Activated CD8-positive, alpha-beta memory T cell treated with anti-CD3 and anti-CD28 coated beads, Interleukin-2, amount 10 ng/mL, durations not matched to agents 7 days and 5 days (primary cell): ENCODE measurements at regions not wholly inside any gene's neighbourhood (a gene's known extent, or its start where the extent isn't known, plus 50 kb on each side); places are given as distances from the start of the nearest gene placed in this dataset.
A peak's percentile ranks its signal among the peaks of the same experiment; 100 is the strongest.

ENCODE experiments used
- ATAC-seq: fragments of 150-1000 bp; cut with Tn5 transposase; one replicate; pipeline ENCODE4 v1.10.0; 2021; ENCODE audit warnings: moderate library complexity
- CTCF ChIA-PET: fragments of 350-600 bp; sonication (Branson Sonifier 250); formaldehyde crosslinking; loops from one replicate; lab custom pipeline; 2021; ENCODE audit warnings: antibody characterized with exemption; lab: Charles Lee
- DNase-seq: peaks from one replicate; pipeline ENCODE4 v3.0.0-alpha.2; 2020
- H3K27ac Mint-ChIP-seq: one replicate; pipeline ENCODE4 v1.8.0; 2021; ENCODE audit warnings: mild to moderate bottlenecking, mixed read lengths
- H3K27me3 Mint-ChIP-seq: one replicate; pipeline ENCODE4 v1.8.0; 2021; ENCODE audit warnings: mixed read lengths
- H3K36me3 Mint-ChIP-seq: one replicate; pipeline ENCODE4 v1.8.0; 2021; ENCODE audit warnings: mild to moderate bottlenecking, mixed read lengths
- H3K4me1 Mint-ChIP-seq: one replicate; pipeline ENCODE4 v1.8.0; 2021; ENCODE audit warnings: mixed read lengths
- H3K4me3 Mint-ChIP-seq: one replicate; pipeline ENCODE4 v1.8.0; 2021; ENCODE audit warnings: mild to moderate bottlenecking, moderate library complexity, mixed read lengths
- H3K9me3 Mint-ChIP-seq: one replicate; pipeline ENCODE4 v1.8.0; 2022; ENCODE audit warnings: low read depth, mixed read lengths

DNA sequence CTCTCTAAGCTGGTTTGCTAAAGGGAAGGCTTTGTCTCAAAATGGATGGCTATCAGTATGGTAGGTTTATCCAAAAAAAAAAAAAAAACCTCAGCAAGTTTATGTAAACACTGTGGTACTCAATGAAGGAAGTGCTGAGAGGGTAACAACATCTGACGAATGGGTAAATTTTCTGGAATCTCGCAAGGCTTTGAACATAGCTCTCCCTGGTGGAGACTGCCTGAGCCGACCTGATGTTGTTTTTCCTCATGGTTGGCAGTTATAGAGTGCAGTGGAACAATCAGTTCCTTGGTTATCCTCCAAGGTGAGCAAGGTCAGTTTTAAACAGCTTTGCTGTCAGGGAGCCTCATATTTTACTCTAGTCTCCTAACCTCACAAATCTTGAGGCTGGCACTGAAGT is 94.6 kb downstream of the ZPLD1 start:
- ATAC-seq, result no peak
- Mint-ChIP-seq H3K9me3 (no peaks in the 10 kb centered on the region), H3K4me1 (peaks cover 3% of the 10 kb centered on the region), H3K36me3 (no peaks in the 10 kb centered on the region), H3K4me3 (no peak overlapping the region), H3K27ac (no peak overlapping the region), H3K27me3 (peaks cover 11% of the 10 kb centered on the region)
- no peak for DNase-seq
- CTCF ChIA-PET, result interaction anchor here (4.2 kb wide), 1 partner anchor 300 kb away, joined by 26 read pairs; no protein-coding TSS in a partner anchor

DNA sequence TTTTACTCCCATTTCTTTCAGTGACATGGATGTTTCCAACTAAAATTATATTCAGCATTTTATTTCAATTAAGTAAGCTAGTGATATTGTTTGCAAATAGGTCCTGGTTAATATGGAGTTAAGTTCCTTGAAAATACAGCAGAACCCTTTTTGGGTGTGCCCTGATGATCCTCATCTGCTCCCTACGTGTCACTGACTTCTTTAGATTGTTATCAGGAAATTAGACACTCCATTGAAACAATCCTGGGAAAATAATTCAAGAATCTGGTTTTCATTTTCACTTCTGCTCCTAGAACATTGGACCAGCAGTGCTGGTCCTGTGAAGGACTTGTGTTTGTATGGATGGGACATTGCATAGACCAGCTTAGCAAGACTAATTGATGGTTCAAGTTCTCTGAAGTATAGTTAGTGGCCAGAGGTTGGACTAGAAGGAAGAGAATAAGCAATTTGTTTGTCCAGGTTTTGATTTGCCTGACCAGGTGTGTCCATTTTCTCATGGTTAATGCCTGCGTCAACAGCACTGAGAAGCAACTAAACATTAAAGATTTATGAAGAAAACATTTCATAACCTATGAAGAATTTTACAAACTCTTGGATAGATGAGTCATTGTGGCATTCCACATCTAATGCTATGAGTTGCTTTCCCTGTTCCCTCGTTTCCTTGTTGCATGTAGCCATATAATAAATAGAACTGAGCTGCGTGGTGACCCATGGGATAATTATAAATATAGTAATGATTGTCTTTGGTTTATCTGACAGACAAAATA is 95.8 kb downstream of the ZPLD1 start:
- H3K4me1 Mint-ChIP-seq, result peaks cover 3% of the 10 kb centered on the region
- DNase-seq (no peak), ATAC-seq (no peak)
- H3K4me3 Mint-ChIP-seq, result no peak overlapping the region
- H3K27ac Mint-ChIP-seq, result no peak overlapping the region
- H3K27me3 Mint-ChIP-seq, result peaks cover 11% of the 10 kb centered on the region
- H3K36me3 Mint-ChIP-seq, result no peaks in the 10 kb centered on the region
- H3K9me3 Mint-ChIP-seq, result no peaks in the 10 kb centered on the region
- CTCF ChIA-PET, result interaction anchor here (4.2 kb wide), 1 partner anchor 302 kb away, joined by 26 read pairs; no protein-coding TSS in a partner anchor

GRCh38 chr3:102531686-102532085 is 96.9 kb downstream of the ZPLD1 start:
- no peaks in the 10 kb centered on the region for H3K36me3 Mint-ChIP-seq
- H3K27me3 Mint-ChIP-seq, result peaks cover 9% of the 10 kb centered on the region
- no peak for DNase-seq
- no peak overlapping the region for H3K4me3 Mint-ChIP-seq
- CTCF ChIA-PET, result no interaction called here
- H3K9me3 Mint-ChIP-seq, result no peaks in the 10 kb centered on the region
- ATAC-seq, result no peak
- H3K4me1 Mint-ChIP-seq, result peaks cover 3% of the 10 kb centered on the region
- H3K27ac Mint-ChIP-seq, result no peak overlapping the region

- Mint-ChIP-seq H3K27me3 (peaks cover 6% of the 10 kb centered on the region), H3K27ac (no peak overlapping the region), H3K4me1 (peaks cover 3% of the 10 kb centered on the region), H3K9me3 (no peaks in the 10 kb centered on the region), H3K4me3 (no peak overlapping the region), H3K36me3 (no peaks in the 10 kb centered on the region)
- ATAC-seq, result peak; percentile 65
- no peak for DNase-seq
- CTCF ChIA-PET, result no interaction called here
Observed at GRCh38 chr3:102532901-102533300, 98.1 kb downstream of the ZPLD1 start.

DNA sequence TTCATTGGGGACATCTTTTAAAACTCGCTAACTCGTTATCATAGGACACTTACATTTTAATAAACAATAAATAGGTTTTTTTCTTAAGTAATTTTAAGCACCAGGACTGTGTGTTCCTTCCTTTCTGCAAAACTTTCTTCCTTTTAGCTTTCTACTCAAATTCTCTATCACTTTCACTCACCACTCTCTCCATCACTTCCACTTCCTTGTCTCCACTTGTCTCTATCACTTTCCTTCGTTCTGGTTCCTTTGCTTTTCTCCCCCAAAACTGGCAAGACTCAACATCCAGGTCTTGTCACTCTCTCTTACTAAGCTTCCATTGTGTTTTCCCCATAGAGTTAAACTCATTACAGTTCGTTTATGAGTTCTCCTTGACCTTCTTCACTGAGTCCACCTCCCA is 99.0 kb downstream of the ZPLD1 start:
- CTCF ChIA-PET, result interaction anchor here (7.7 kb wide), 1 partner anchor 304 kb away, joined by 90 read pairs; no protein-coding TSS in a partner anchor
- peaks cover 3% of the 10 kb centered on the region for H3K4me1 Mint-ChIP-seq
- peaks cover 5% of the 10 kb centered on the region for H3K27me3 Mint-ChIP-seq
- no peaks in the 10 kb centered on the region for H3K36me3 Mint-ChIP-seq
- H3K4me3 Mint-ChIP-seq, result no peak overlapping the region
- ATAC-seq, result no peak
- DNase-seq, result no peak
- H3K27ac Mint-ChIP-seq, result no peak overlapping the region
- H3K9me3 Mint-ChIP-seq, result no peaks in the 10 kb centered on the region

- ATAC-seq (peak; percentile 42), DNase-seq (no peak)
- H3K9me3 Mint-ChIP-seq, result no peaks in the 10 kb centered on the region
- no peak overlapping the region for H3K27ac Mint-ChIP-seq
- CTCF ChIA-PET, result interaction anchor here (0.9 to 7.7 kb wide), 8 partner anchors 9 to 767 kb away, joined by 3 to 90 read pairs (median 4); no protein-coding TSS in a partner anchor
- no peaks in the 10 kb centered on the region for H3K36me3 Mint-ChIP-seq
- peaks cover 7% of the 10 kb centered on the region for H3K27me3 Mint-ChIP-seq
- H3K4me1 Mint-ChIP-seq, result peaks cover 3% of the 10 kb centered on the region
- H3K4me3 Mint-ChIP-seq, result no peak overlapping the region
Observed at GRCh38 chr3:102536456-102536855, 101.6 kb downstream of the ZPLD1 start.

GRCh38 chr3:102537123-102537522 is 102.3 kb downstream of the ZPLD1 start:
- H3K9me3 Mint-ChIP-seq, result no peaks in the 10 kb centered on the region
- H3K27ac Mint-ChIP-seq, result no peak overlapping the region
- H3K4me3 Mint-ChIP-seq, result no peak overlapping the region
- no peak for ATAC-seq
- DNase-seq, result no peak
- peaks cover 3% of the 10 kb centered on the region for H3K4me1 Mint-ChIP-seq
- peaks cover 8% of the 10 kb centered on the region for H3K27me3 Mint-ChIP-seq
- CTCF ChIA-PET, result interaction anchor here (1.0 to 7.7 kb wide), 7 partner anchors 10 to 768 kb away, joined by 3 to 90 read pairs (median 4); no protein-coding TSS in a partner anchor
- no peaks in the 10 kb centered on the region for H3K36me3 Mint-ChIP-seq

DNA sequence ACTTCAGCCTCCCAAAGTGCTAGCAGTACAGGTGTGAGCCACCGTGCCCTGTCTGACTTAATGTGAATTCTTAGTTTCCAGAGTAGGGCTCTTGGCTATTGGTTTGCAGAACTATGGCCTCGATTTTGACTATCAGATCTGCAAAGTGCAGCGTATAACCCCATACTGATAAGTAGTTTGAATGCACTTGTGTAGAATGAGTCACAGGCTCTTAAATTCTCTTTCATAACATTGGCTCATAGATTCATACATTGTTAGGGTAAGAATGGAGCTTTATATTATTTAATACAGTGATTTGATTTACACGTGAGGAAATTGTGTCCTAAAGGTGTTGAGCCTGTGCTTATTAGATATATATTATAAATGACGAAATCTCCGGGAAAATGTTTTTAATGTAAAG is 109.9 kb downstream of the ZPLD1 start:
- no peaks in the 10 kb centered on the region for H3K36me3 Mint-ChIP-seq
- no peak overlapping the region for H3K27ac Mint-ChIP-seq
- no peak overlapping the region for H3K4me3 Mint-ChIP-seq
- H3K4me1 Mint-ChIP-seq, result no peaks in the 10 kb centered on the region
- no peaks in the 10 kb centered on the region for H3K9me3 Mint-ChIP-seq
- CTCF ChIA-PET, result interaction anchor here (1.3 kb wide), 1 partner anchor 67 kb away, joined by 3 read pairs; no protein-coding TSS in a partner anchor
- ATAC-seq (no peak), DNase-seq (no peak)
- H3K27me3 Mint-ChIP-seq, result peaks cover 14% of the 10 kb centered on the region

DNA sequence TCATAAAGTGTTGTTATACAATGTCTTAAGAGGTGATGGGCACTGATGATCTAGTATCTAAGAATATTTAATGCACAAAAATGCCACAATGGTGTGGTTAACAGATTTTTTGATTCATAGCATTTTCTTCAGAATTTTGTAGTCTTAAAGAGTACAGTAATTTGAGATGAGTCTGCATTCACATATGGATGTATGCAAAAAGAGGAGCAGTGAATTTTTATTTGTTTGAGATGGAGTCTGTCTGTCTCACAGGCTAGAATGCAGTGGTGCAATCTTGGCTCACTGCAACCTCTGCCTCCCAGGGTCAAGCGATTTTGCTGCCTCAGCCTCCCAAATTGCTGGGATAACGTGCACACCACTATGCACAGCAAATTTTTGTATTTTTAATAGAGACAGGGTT is 110.5 kb downstream of the ZPLD1 start:
- H3K36me3 Mint-ChIP-seq, result no peaks in the 10 kb centered on the region
- CTCF ChIA-PET, result no interaction called here
- H3K4me3 Mint-ChIP-seq, result no peak overlapping the region
- H3K4me1 Mint-ChIP-seq, result no peaks in the 10 kb centered on the region
- DNase-seq (no peak), ATAC-seq (no peak)
- H3K9me3 Mint-ChIP-seq, result no peaks in the 10 kb centered on the region
- H3K27ac Mint-ChIP-seq, result no peak overlapping the region
- peaks cover 14% of the 10 kb centered on the region for H3K27me3 Mint-ChIP-seq

DNA sequence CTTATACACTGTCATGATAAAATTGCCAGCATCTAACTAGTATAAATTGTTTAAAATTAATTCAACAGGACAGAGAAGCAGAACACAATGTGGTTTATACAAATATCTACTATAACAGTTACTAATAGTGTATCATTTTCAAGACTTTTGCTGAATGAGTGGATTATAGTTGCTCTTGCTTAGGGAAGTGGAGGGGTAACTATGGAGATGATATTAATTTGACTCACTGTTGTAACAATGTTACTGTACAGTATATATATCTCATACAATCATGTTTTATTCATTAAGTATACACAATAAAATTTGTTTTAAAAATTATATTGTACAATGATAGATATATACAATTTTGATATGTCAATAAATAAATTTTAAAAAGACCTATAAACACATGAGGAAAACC is 119.1 kb downstream of the ZPLD1 start:
- Mint-ChIP-seq H3K4me3 (no peak overlapping the region), H3K9me3 (no peaks in the 10 kb centered on the region), H3K27me3 (peaks cover 8% of the 10 kb centered on the region), H3K36me3 (no peaks in the 10 kb centered on the region), H3K27ac (no peak overlapping the region), H3K4me1 (no peaks in the 10 kb centered on the region)
- no peak for ATAC-seq
- CTCF ChIA-PET, result no interaction called here
- DNase-seq, result no peak

- DNase-seq (no peak), ATAC-seq (no peak)
- no peak overlapping the region for H3K27ac Mint-ChIP-seq
- no peaks in the 10 kb centered on the region for H3K9me3 Mint-ChIP-seq
- H3K4me3 Mint-ChIP-seq, result no peak overlapping the region
- H3K4me1 Mint-ChIP-seq, result no peaks in the 10 kb centered on the region
- CTCF ChIA-PET, result no interaction called here
- peaks cover 6% of the 10 kb centered on the region for H3K27me3 Mint-ChIP-seq
- H3K36me3 Mint-ChIP-seq, result no peaks in the 10 kb centered on the region
Observed at GRCh38 chr3:102570511-102570910, 135.7 kb downstream of the ZPLD1 start.

- Mint-ChIP-seq H3K36me3 (no peaks in the 10 kb centered on the region), H3K4me3 (no peak overlapping the region), H3K27ac (no peak overlapping the region), H3K9me3 (no peaks in the 10 kb centered on the region), H3K4me1 (no peaks in the 10 kb centered on the region), H3K27me3 (peaks cover 5% of the 10 kb centered on the region)
- ATAC-seq (no peak), DNase-seq (no peak)
- CTCF ChIA-PET, result no interaction called here
Observed at GRCh38 chr3:102571006-102571405, 136.2 kb downstream of the ZPLD1 start.

DNA sequence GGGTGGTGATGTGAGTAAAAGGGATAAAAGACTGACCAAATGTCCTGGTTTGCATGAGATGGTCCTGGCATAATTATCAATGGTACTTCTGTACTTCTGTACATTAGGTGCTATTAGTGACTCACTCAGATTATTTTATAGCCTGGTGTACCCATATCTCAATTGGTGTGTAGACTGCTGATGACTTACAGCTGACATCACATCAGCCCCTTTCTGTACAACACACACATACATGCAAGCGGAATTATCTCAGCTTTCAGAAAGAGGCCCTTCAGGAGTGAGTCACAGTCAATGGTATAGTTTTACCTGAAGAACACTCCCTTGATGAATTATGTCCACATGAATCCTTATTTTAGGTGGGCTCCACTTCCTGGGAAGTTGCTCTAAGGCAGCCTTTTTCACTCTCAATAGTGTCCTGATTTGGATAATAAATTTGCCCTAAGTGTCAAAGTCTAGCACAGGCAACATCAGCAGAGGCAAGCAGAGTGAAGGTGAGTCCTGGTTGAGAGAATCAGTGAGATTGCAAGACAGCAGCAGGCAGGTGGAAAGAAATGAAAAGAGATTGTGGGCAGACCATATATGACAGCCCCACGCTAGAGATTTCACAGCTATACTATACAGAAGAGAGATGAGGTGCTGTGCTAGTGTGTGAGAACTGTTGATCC is 137.0 kb downstream of the ZPLD1 start:
- no peak overlapping the region for H3K27ac Mint-ChIP-seq
- ATAC-seq (no peak), DNase-seq (no peak)
- peaks cover 3% of the 10 kb centered on the region for H3K27me3 Mint-ChIP-seq
- H3K9me3 Mint-ChIP-seq, result no peaks in the 10 kb centered on the region
- CTCF ChIA-PET, result no interaction called here
- no peak overlapping the region for H3K4me3 Mint-ChIP-seq
- no peaks in the 10 kb centered on the region for H3K4me1 Mint-ChIP-seq
- H3K36me3 Mint-ChIP-seq, result no peaks in the 10 kb centered on the region
